Pancreas (tissue), 10 donors: ENCODE measurements at regions not wholly inside any gene's neighbourhood (a gene's known extent, or its start where the extent isn't known, plus 50 kb on each side); places are given as distances from the start of the nearest gene placed in this dataset.
A peak's percentile ranks its signal among the peaks of the same experiment; 100 is the strongest.

Source experiments
- ATAC-seq, 4 donors: fragments of 200-7000 bp; cut with Tn5 transposase; one replicate each; pipeline versions ENCODE4 v1.8.0 to v1.9.1; 2020; ENCODE audit warnings: mild to moderate bottlenecking in 4 of 4, moderate library complexity in 4 of 4
- DNase-seq, 6 donors: peaks; one replicate each; pipeline ENCODE4 v3.0.0-alpha.2; 2020
- FAIRE-seq: peaks from 2 replicates; lab custom pipeline; 2012; peaks lifted over from hg19 to GRCh38; lab: Jason Lieb, UNC
- H3K27ac ChIP-seq, 4 donors: fragments of 200-600 bp; sonication (generic); 1 replicate in 3 of 4; 2 replicates in 1 of 4; pipeline versions ENCODE4 v1.5.0 to v1.8.0; 2020
- H3K27me3 ChIP-seq, 4 donors: fragments of 200-600 bp; one replicate each; pipeline ENCODE4 v1.8.0; 2021
- H3K36me3 ChIP-seq, 3 donors: fragments of 200-600 bp; sonication (generic) in 1 of 3; one replicate each; pipeline versions ENCODE4 v1.5.0 to v1.8.0; 2020 to 2021
- H3K4me1 ChIP-seq, 3 donors: fragments of 200-600 bp; one replicate each; pipeline ENCODE4 v1.8.0; 2021
- H3K4me3 ChIP-seq, 4 donors: fragments of 200-600 bp; sonication (generic) in 2 of 4; one replicate each; pipeline versions ENCODE4 v1.5.0 to v1.8.0; 2020 to 2021
- H3K9me3 ChIP-seq, 4 donors: fragments of 200-600 bp; one replicate each; pipeline ENCODE4 v1.8.0; 2021
- CTCF ChIP-seq, 4 donors: fragments of 200-600 bp; sonication (generic) in 3 of 4; IDR thresholded peaks; one replicate each; pipeline versions ENCODE4 v1.5.0 to v1.8.0; 2021; ENCODE audit warnings: antibody characterized with exemption in 4 of 4
- WGBS, 2 donors: extraction: QIAGEN DNeasy Blood & Tissue Kit; methylation state at CpG; one replicate each; pipeline ENCODE4 v1.1.7; 2013; 5-methylcytosine and 5-hydroxymethylcytosine counted together
- intact Hi-C, 3 donors: fragments of 100-400 bp; cut with DNase I; formaldehyde crosslinking; loops; one replicate each; pipeline versions ENCODE4 v1.11.1 to v1.14.2; 2022
- donor health status: healthy with polysubstance abuse.
- donor health status: DM: no; HTN: no; CAD: no; lungs with moderate emphysema.
- donor health status: DM: no; HTN: no; CAD: no.
- donor health status: control.
- donor health status: control.
- donor health status: Bipolar disorder and iron deficiency.
- donor health status: DM: yes; HTN: yes; CAD: no.
- donor health status: DM: no; HTN: no; CAD: no.
- donor health status: DM: no; HTN: no; CAD: no.
- donor health status: DM: yes; HTN: yes; CAD: no.

GRCh38 chr6:81894788-81895271 is 142.3 kb upstream of the TENT5A start:
- Histone ChIP-seq H3K4me3 (no peak overlapping the region), H3K36me3 (no peaks in the 10 kb centered on the region), H3K4me1 (no peaks in the 10 kb centered on the region), H3K27ac (peak overlapping the region in 2 of 4 donors; percentile 3 to 13), H3K27me3 (no peaks in the 10 kb centered on the region), H3K9me3 (no peaks in the 10 kb centered on the region)
- TF ChIP-seq CTCF (IDR thresholded peaks at IDR 0.05), result no peak
- DNase-seq (no peak), FAIRE-seq (no peak), ATAC-seq (peak in 3 of 4 donors; percentile 31 to 62 (median 42))
- intact Hi-C loops, result no loop called here
- 36 to 47% methylated on average over 6 of the region's 6 CpGs for WGBS, 2 donors

- no peaks in the 10 kb centered on the region for H3K9me3 ChIP-seq
- ATAC-seq (peak in 3 of 4 donors; percentile 39 to 61 (median 44)), DNase-seq (no peak), FAIRE-seq (no peak)
- H3K4me3 ChIP-seq, result no peak overlapping the region
- H3K27me3 ChIP-seq, result no peaks in the 10 kb centered on the region
- H3K36me3 ChIP-seq, result no peaks in the 10 kb centered on the region
- no peaks in the 10 kb centered on the region for H3K4me1 ChIP-seq
- WGBS, 2 donors, result 59 to 66% methylated on average over 4 of the region's 4 CpGs
- intact Hi-C loops, result no loop called here
- TF ChIP-seq CTCF (IDR thresholded peaks at IDR 0.05), result no peak
- H3K27ac ChIP-seq, result peak overlapping the region in 1 of 4 donors; percentile 13
These were observed 141.8 kb upstream of the TENT5A start for GRCh38 chr6:81894306-81894705.

GRCh38 chr6:81892891-81893290 is 140.4 kb upstream of the TENT5A start:
- Histone ChIP-seq H3K4me1 (no peaks in the 10 kb centered on the region), H3K27ac (no peak overlapping the region), H3K36me3 (no peaks in the 10 kb centered on the region), H3K27me3 (no peaks in the 10 kb centered on the region), H3K4me3 (no peak overlapping the region), H3K9me3 (no peaks in the 10 kb centered on the region)
- WGBS, 2 donors, result 72 to 73% methylated on average over 3 of the region's 3 CpGs
- intact Hi-C loops, result no loop called here
- no peak for DNase-seq
- no peak for FAIRE-seq
- no peak for TF ChIP-seq CTCF (IDR thresholded peaks at IDR 0.05)
- ATAC-seq, result no peak

GRCh38 chr6:81891874-81892273 is 139.4 kb upstream of the TENT5A start:
- no peak for TF ChIP-seq CTCF (IDR thresholded peaks at IDR 0.05)

GRCh38 chr6:81890846-81891245 is 138.4 kb upstream of the TENT5A start:
- WGBS, 2 donors, result 58 to 72% methylated on average over 2 of the region's 2 CpGs
- TF ChIP-seq CTCF (IDR thresholded peaks at IDR 0.05), result no peak
- H3K9me3 ChIP-seq, result no peaks in the 10 kb centered on the region
- DNase-seq, result no peak
- no peak for FAIRE-seq
- H3K4me1 ChIP-seq, result no peaks in the 10 kb centered on the region
- H3K27me3 ChIP-seq, result no peaks in the 10 kb centered on the region
- no peak for ATAC-seq
- no peaks in the 10 kb centered on the region for H3K36me3 ChIP-seq
- no peak overlapping the region for H3K27ac ChIP-seq
- intact Hi-C loops, result no loop called here
- no peak overlapping the region for H3K4me3 ChIP-seq

More at GRCh38 chr6:81891874-81892273, 139.4 kb upstream of the TENT5A start:
- Histone ChIP-seq H3K27me3 (no peaks in the 10 kb centered on the region), H3K4me3 (no peak overlapping the region), H3K9me3 (no peaks in the 10 kb centered on the region), H3K4me1 (no peaks in the 10 kb centered on the region), H3K36me3 (no peaks in the 10 kb centered on the region), H3K27ac (no peak overlapping the region)
- no peak for ATAC-seq
- intact Hi-C loops, result no loop called here
- 72 to 86% methylated on average over 5 of the region's 5 CpGs for WGBS, 2 donors
- DNase-seq, result no peak
- no peak for FAIRE-seq
